ENCODE measurements at regions not wholly inside any gene's neighbourhood (a gene's known extent, or its start where the extent isn't known, plus 50 kb on each side); places are given as distances from the start of the nearest gene placed in this dataset.

- TF ChIP-seq CTCF (IDR thresholded peaks at IDR 0.05): no peak
- TF ChIP-seq POLR2A (IDR thresholded peaks at IDR 0.05): no peak
Observed at GRCh38 chr13:105463011-105463501, 1072.4 kb downstream of the EFNB2 start.

Measured in thyroid gland (tissue), 4 donors.